Mammary epithelial cell (primary cell): ENCODE measurements at regions not wholly inside any gene's neighbourhood (a gene's known extent, or its start where the extent isn't known, plus 50 kb on each side); places are given as distances from the start of the nearest gene placed in this dataset.

Experiments used
- CTCF ChIP-seq, 2 donors: IDR thresholded peaks in 1 of 2; conservative IDR thresholded peaks in 1 of 2; 2 replicates each; pipeline ENCODE4 v1.5.1; 2011 to 2012; ENCODE audit warnings: inconsistent platforms in 2 of 2, low read length in 2 of 2, mild to moderate bottlenecking in 2 of 2, control low read depth in 1 of 2, low read depth in 1 of 2; ENCODE audit not compliant: insufficient read depth in 1 of 2; ENCODE audit errors: extremely low read depth in 1 of 2
- EZH2 ChIP-seq: IDR thresholded peaks from 2 replicates; pipeline ENCODE4 v1.6.1; 2012; ENCODE audit warnings: low read length, inconsistent platforms, borderline replicate concordance

GRCh38 chrX:4831574-4831973 is 1118.1 kb upstream of the PRKX start:
- TF ChIP-seq CTCF (conservative IDR thresholded peaks at IDR 0.05 in 1 of 2, IDR thresholded peaks at IDR 0.05 in 1 of 2; ENCODE audit: extremely low read depth in 1 of 2, insufficient read depth in 1 of 2, low read depth in 1 of 2, low read length in 2 of 2) (no peak), EZH2 (no peak)
